ENCODE measurements at regions not wholly inside any gene's neighbourhood (a gene's known extent, or its start where the extent isn't known, plus 50 kb on each side); places are given as distances from the start of the nearest gene placed in this dataset.

DNA sequence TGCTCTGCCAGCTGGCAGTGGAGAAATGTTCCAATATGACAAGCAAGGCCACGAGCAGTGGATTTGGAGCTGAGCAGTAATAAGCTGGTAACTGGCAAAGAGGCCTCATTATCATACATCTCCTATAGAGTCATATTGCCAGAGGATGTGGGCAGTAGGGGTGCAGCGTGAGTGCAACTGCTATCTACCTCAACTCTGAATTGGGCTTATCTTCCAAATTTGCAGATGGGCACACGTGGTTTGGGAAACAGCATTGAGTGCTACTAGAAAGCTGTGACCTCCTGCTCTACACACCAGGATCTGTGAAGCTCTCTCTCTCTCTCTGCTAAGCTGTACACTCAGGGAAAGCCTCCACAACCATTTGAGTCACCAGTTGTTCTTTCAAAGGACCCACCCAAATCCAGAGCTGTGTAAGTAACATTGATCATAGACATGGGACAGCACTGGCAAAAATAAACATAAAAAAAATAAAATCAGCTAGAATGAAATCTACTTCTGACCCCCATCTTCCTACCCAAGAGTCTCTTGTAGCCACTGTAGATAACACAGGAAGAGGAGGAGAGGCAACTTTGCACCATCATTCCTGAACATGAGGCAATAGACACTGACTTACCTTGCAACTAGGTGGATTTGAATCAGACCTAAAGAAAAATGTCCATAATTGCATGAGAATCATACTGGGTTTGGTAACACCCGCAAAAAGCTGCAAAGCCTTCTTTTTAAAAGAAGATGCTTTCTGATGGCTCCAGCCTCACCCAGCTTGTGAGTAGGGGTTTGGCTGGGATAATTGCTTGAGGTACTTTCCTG, 82.9 kb upstream of the THBS1 start:
- H3K27ac Mint-ChIP-seq = no peak overlapping the region
- H3K4me1 Mint-ChIP-seq = peaks cover 46 to 62% of the 10 kb centered on the region in 2 donors
- H3K9me3 Mint-ChIP-seq = no peaks in the 10 kb centered on the region
- H3K27me3 Mint-ChIP-seq (ENCODE audit: low read depth in 3 of 3) = peaks cover 7 to 23% (median 12%) of the 10 kb centered on the region in 3 donors
- DNase-seq = peak; percentile 3 to 38 (median 37)
- peak overlapping the region in 4 of 5 donors; percentile 1 to 45 (median 19) for H3K4me3 Mint-ChIP-seq
- H3K36me3 Mint-ChIP-seq = no peaks in the 10 kb centered on the region

DNA sequence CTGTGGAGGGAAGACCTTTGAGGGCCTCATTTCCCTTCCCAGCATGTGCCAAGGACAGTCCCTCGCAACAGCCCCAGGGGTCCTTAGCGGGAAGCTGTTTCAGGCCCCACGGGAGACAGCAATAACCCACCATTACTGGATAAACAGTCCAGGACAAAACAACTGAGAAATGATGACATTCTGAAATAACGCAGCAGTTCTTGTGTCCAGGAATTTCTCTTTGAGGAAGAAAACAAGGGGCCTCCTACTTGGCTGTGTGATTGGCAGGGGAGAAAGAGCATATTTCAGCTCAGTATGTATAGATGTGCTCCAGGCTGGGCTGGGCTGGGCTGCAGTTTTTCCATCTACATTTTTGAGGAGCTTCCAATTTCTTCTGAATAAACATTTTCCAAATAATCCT, 82.2 kb upstream of the THBS1 start:
- Mint-ChIP-seq H3K27ac (no peak overlapping the region), H3K27me3 (ENCODE audit: low read depth in 3 of 3) (peaks cover 9 to 23% (median 16%) of the 10 kb centered on the region in 3 donors), H3K4me1 (peaks cover 45 to 56% of the 10 kb centered on the region in 2 donors), H3K4me3 (no peak overlapping the region), H3K9me3 (no peaks in the 10 kb centered on the region), H3K36me3 (no peaks in the 10 kb centered on the region)
- no peak for DNase-seq

DNA sequence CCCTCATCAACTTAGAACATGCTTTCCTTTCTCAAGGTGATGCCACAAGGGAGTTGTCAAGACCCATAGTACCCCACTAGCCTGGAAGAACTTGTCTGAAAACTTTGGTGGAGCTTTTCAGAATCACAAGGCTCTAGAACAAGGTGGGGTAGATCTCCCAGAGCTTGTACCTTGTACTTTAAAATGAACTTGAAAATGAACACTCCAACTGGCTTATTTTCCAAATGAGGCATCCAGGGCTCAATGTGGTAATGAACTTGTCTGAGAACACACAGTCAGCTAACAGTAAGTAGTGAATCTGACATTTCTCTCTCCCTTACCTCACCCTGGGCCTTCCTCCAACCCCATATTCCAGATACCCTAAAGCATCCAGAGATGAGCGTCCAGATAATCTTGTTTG, 81.8 kb upstream of the THBS1 start:
- no peaks in the 10 kb centered on the region for H3K9me3 Mint-ChIP-seq
- peaks cover 9 to 23% (median 16%) of the 10 kb centered on the region in 3 donors for H3K27me3 Mint-ChIP-seq (ENCODE audit: low read depth in 3 of 3)
- peaks cover 40 to 51% of the 10 kb centered on the region in 2 donors for H3K4me1 Mint-ChIP-seq
- H3K4me3 Mint-ChIP-seq = no peak overlapping the region
- H3K36me3 Mint-ChIP-seq = no peaks in the 10 kb centered on the region
- no peak overlapping the region for H3K27ac Mint-ChIP-seq
- no peak for DNase-seq

DNA sequence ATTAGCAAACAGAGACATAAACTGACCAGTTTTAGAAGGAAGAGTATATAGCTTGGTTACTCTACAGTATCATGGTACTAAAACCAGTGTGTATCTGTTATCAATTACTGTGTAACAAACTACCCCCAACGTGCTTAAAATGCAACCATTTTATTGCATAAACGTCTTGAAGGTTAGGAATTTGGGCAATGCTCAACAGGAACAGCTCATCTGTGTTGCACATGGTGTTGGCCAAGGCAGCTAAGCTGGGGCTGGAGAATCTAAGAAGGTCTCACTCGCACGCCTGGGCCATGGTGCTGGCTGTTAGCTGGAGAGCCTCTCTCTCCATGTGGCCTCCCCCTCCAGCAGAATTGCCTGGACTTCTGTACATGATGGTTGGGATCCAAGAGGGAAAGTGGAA, 81.2 kb upstream of the THBS1 start:
- Mint-ChIP-seq H3K4me3 (no peak overlapping the region), H3K36me3 (no peaks in the 10 kb centered on the region), H3K4me1 (peaks cover 34 to 45% of the 10 kb centered on the region in 2 donors), H3K9me3 (no peaks in the 10 kb centered on the region), H3K27me3 (ENCODE audit: low read depth in 3 of 3) (peaks cover 9 to 17% (median 16%) of the 10 kb centered on the region in 3 donors), H3K27ac (no peak overlapping the region)
- DNase-seq = no peak

DNA sequence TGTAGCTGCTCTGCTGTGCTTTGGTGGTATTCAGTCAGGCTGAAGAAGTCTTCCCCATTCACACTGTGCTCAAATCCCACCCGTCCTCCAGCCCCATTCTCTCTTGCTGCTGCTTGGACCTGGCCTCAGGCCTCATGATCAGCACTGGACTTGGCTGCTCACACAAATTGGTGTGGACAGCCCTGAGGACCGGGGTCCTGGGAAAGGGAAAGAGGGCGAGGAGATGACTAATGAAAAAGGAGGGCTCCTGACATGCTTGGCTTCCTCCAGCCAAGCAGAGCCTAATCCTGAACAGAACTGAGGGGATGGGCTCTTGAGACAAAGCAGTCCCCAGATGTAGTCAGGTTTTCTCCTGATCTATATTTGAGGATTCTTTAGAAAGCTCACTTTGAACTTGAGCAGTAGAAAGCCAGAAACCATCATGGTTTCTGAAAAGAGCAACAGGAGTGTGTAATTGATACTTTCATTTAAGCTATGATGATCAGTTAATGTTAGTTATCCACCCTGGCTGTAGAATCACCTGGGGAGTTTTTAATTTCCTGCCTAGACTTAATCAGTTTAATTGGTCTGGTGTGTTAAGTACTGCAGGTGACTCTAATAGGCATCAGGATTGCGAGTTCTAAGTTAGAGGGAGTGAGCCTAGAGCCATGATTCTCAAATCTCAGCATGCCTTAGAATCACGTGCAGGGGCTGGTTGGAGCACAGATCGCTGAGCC, 79.4 kb upstream of the THBS1 start:
- no peak overlapping the region for H3K27ac Mint-ChIP-seq
- H3K9me3 Mint-ChIP-seq = no peaks in the 10 kb centered on the region
- no peak for DNase-seq
- H3K27me3 Mint-ChIP-seq (ENCODE audit: low read depth in 3 of 3) = peaks cover 8 to 13% (median 9%) of the 10 kb centered on the region in 3 donors
- H3K4me1 Mint-ChIP-seq = peaks cover 19 to 27% of the 10 kb centered on the region in 2 donors
- H3K36me3 Mint-ChIP-seq = no peaks in the 10 kb centered on the region
- no peak overlapping the region for H3K4me3 Mint-ChIP-seq

DNA sequence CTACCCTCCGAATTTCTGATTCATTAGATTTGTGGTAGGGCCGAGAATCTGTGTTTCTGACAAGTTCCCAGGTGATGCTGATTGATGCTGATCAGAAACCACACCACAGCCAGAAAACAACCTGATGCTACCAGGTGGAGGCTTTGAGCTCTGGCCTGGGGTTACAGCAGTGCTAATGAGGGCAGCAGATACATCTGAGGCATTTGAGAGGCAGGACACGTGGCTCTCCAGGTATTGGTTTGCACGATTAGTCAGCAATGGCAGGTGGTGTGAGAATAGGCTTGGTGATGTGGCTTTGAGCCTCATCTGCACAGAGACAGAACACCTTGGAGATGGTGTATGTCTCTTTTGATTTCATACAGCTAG, 78.8 kb upstream of the THBS1 start:
- Mint-ChIP-seq H3K4me1 (peaks cover 14 to 21% of the 10 kb centered on the region in 2 donors), H3K36me3 (no peaks in the 10 kb centered on the region), H3K9me3 (no peaks in the 10 kb centered on the region), H3K27ac (no peak overlapping the region), H3K4me3 (no peak overlapping the region), H3K27me3 (ENCODE audit: low read depth in 3 of 3) (peaks cover 5 to 9% (median 7%) of the 10 kb centered on the region in 3 donors)
- DNase-seq = peak in 1 of 3 donors; percentile 2

DNA sequence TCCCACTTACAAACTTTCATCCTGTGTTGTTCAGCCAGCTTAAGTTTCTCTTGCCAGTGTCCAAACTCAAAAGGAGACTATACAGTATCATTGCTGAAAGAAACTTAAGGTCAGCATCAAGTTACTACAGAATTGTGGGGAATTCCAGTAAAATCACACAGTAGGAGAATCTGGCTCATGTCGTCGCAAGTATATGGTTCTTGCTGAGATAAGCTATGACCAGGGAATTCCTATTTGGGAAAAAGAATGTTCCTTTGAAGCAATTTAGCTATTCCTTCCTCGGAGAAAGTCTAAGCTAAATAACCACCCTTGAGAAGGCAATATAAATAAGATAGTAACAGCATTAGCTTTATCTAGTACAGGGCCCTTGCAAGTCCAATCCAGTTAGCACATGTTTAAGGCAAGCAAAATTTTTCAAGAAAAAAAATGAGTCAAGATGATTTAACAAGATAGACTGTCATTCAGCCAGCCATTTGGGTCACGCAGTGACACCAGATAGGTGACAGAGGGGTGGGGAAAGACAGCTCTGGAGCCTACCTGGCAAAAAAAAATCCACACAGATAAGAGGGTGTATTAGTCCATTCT, 78.2 kb upstream of the THBS1 start:
- no peak for DNase-seq
- Mint-ChIP-seq H3K27ac (no peak overlapping the region), H3K27me3 (ENCODE audit: low read depth in 3 of 3) (peaks cover 4 to 9% (median 7%) of the 10 kb centered on the region in 3 donors), H3K4me1 (peaks cover 8 to 15% of the 10 kb centered on the region in 2 donors), H3K36me3 (no peaks in the 10 kb centered on the region), H3K9me3 (no peaks in the 10 kb centered on the region), H3K4me3 (no peak overlapping the region)

DNA sequence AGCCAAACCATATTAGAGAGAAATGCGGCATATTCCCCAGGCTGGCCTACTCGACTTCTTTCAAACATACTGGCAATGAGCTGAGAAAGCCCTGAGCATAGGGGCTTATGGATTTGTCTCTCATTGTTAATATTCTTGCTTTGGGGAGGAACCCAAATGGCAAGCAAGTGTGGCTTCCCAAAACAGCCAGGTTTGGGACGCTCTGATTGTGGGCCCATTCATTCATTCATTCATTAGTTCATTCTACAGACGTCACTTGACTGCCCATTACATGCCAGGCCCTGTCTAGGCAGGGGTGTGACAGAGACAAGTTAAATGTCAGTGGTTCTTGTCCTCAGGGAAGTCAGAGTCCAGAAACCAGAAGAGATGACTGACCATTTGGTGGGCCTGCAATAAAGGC, 77.4 kb upstream of the THBS1 start:
- H3K36me3 Mint-ChIP-seq = no peaks in the 10 kb centered on the region
- no peak overlapping the region for H3K27ac Mint-ChIP-seq
- no peaks in the 10 kb centered on the region for H3K9me3 Mint-ChIP-seq
- DNase-seq = no peak
- H3K4me3 Mint-ChIP-seq = no peak overlapping the region
- peaks cover 0 to 7% of the 10 kb centered on the region in 2 donors for H3K4me1 Mint-ChIP-seq
- peaks cover 4 to 10% (median 7%) of the 10 kb centered on the region in 3 donors for H3K27me3 Mint-ChIP-seq (ENCODE audit: low read depth in 3 of 3)

DNA sequence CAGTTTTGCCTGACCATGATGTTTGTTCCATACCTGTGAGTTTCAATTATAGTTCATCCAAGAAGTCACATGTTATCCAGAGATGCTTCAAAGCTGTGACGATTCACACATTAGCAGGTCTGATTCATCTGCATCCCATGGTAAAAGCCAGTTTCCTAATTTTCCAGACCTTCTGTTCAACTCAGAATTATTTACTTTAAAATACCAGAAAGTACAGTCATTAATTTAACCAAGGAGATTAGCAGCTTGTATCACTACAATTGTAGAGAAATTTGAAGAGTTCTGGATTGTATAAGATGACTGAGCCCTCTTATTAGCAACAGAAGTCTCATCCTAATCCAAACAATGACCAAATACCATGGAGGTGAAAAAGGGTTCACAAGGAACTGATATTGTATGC, 76.1 kb upstream of the THBS1 start:
- H3K36me3 Mint-ChIP-seq = no peaks in the 10 kb centered on the region
- H3K9me3 Mint-ChIP-seq = no peaks in the 10 kb centered on the region
- no peak overlapping the region for H3K27ac Mint-ChIP-seq
- H3K4me3 Mint-ChIP-seq = no peak overlapping the region
- no peaks in the 10 kb centered on the region for H3K4me1 Mint-ChIP-seq
- no peak for DNase-seq
- H3K27me3 Mint-ChIP-seq (ENCODE audit: low read depth in 3 of 3) = peaks cover 4 to 11% (median 7%) of the 10 kb centered on the region in 3 donors

DNA sequence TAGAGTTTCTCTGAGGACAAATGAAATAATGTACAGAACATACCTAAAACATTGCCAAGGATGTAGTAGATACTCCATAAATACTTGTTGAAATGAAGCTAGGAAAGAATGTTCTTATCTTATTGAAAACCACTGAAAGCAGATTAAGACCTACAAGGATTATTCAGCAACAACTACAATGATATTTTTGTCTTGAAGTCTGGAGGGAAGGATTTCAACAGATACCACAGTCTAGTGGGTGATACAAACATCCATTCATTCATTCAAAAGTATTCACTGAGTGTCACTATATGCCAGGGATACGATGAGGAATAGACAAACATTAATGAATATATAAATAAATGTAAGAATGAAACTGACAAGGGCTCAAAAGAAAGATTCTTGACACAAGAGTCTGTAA, 74.7 kb upstream of the THBS1 start:
- Mint-ChIP-seq H3K36me3 (no peaks in the 10 kb centered on the region), H3K4me3 (no peak overlapping the region), H3K27me3 (ENCODE audit: low read depth in 3 of 3) (peaks cover 4 to 11% (median 5%) of the 10 kb centered on the region in 3 donors), H3K27ac (no peak overlapping the region), H3K4me1 (no peaks in the 10 kb centered on the region), H3K9me3 (no peaks in the 10 kb centered on the region)
- no peak for DNase-seq

DNA sequence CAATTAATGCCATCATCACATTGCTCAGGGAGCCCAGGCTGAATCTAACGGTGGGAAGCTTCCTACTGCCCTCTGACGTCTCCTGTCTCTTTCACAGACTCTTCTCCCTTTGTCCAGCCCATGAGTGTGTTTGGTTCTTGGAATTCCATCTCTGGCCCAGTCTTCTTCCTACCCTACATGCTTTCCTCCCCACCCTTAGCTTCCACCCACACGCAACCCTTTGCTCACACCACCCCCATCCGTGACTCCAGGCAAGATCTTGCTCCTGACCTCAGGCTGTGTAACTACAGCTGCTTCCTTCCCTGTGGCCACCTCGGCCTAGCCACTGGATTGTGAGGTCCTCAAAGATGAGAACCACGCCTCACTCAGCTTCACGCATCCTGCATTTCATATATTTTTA, 72.3 kb upstream of the THBS1 start:
- Mint-ChIP-seq H3K9me3 (no peaks in the 10 kb centered on the region), H3K27ac (no peak overlapping the region), H3K36me3 (no peaks in the 10 kb centered on the region), H3K4me3 (no peak overlapping the region), H3K27me3 (ENCODE audit: low read depth in 3 of 3) (peaks cover 6 to 15% (median 9%) of the 10 kb centered on the region in 3 donors), H3K4me1 (no peaks in the 10 kb centered on the region)
- DNase-seq = no peak

DNA sequence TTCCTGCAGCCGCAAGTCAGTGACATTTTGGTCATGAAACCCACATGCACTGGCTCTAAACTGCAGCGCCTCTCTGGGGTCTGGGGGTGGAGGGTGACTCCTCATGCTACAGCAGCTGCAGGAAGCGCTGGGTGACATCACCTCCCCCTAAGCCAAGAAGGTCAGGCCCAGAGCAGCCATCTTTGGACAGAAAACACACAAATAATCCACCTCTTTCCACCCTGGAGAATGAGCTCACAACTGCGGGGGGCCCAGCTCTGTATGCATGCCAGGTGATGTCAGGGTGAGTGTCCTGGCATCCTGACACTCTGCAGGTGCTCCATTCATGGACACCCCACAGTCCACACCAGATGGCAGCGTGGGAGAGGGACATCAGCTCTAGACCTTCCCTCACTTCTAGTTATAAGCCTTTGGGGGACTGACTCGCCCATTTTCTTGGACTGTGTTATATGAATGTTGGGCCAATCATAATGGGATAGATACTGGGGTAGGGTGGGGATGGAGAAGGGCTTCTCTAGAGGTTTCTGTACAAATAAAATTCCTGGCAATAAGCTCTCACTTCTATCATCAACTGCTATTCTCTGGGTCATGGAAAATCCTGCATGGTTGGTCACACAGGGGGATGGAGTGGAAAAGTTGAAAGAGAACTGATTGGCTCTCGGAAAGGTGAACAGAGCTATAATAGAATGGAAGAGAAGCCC, 70.7 kb upstream of the THBS1 start:
- no peak overlapping the region for H3K27ac Mint-ChIP-seq
- peaks cover 0 to 3% (median 0%) of the 10 kb centered on the region in 3 donors for H3K36me3 Mint-ChIP-seq
- peaks cover 0 to 12% (median 9%) of the 10 kb centered on the region in 6 donors for H3K9me3 Mint-ChIP-seq
- no peak for DNase-seq
- no peaks in the 10 kb centered on the region for H3K4me1 Mint-ChIP-seq
- no peak overlapping the region for H3K4me3 Mint-ChIP-seq
- H3K27me3 Mint-ChIP-seq (ENCODE audit: low read depth in 3 of 3) = peaks cover 6 to 15% (median 8%) of the 10 kb centered on the region in 3 donors

DNA sequence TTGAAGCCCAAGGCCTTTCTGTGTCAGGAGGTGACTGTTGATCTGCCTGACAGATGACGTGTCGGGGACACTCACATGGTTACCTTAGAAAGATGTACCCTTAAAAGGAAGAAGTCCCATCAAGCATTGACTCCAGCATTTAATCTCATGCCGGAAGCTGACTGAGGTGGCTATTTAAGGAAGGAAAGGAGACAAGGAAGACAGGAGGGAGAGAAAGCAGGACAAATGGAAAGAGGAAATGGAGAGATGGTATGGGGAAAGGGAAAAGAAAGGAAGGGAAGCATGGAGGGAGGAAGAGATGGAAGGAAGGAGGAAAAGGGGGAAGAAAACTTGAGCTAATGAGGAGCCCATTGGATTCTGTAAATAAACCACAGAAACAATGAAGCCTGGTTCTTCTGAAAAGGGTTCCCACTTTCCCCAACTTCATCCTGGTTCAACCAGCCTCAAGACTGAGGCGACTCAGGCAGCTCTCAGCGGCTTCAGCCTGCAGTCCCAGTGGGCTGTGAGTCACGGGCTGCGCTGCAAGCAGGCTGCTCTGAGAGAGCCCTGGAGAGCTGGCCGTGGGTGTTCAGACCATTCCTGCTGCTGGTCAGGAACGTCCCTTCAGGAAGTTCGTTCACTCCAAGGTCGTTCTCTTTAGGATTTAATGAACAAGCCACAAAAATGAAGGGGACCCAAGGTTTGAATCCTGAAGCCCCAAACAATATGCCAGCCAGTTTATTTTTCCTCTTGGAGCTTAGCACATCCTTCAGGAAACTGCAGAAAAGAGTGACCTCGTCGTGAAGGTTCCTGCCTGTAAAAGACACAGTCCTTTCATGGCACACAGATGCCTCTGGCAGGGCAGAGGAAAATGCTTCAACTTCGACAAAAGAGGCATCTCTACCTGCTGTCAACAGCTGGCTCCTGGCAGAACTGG, 69.6 kb upstream of the THBS1 start:
- DNase-seq = no peak
- Mint-ChIP-seq H3K27ac (no peak overlapping the region), H3K4me1 (no peaks in the 10 kb centered on the region), H3K27me3 (ENCODE audit: low read depth in 3 of 3) (peaks cover 6 to 15% (median 8%) of the 10 kb centered on the region in 3 donors), H3K4me3 (no peak overlapping the region), H3K36me3 (peaks cover 0 to 4% (median 0%) of the 10 kb centered on the region in 3 donors), H3K9me3 (peaks cover 0 to 23% (median 13%) of the 10 kb centered on the region in 6 donors)
